ENCODE measurements at regions not wholly inside any gene's neighbourhood (a gene's known extent, or its start where the extent isn't known, plus 50 kb on each side); places are given as distances from the start of the nearest gene placed in this dataset.

DNA sequence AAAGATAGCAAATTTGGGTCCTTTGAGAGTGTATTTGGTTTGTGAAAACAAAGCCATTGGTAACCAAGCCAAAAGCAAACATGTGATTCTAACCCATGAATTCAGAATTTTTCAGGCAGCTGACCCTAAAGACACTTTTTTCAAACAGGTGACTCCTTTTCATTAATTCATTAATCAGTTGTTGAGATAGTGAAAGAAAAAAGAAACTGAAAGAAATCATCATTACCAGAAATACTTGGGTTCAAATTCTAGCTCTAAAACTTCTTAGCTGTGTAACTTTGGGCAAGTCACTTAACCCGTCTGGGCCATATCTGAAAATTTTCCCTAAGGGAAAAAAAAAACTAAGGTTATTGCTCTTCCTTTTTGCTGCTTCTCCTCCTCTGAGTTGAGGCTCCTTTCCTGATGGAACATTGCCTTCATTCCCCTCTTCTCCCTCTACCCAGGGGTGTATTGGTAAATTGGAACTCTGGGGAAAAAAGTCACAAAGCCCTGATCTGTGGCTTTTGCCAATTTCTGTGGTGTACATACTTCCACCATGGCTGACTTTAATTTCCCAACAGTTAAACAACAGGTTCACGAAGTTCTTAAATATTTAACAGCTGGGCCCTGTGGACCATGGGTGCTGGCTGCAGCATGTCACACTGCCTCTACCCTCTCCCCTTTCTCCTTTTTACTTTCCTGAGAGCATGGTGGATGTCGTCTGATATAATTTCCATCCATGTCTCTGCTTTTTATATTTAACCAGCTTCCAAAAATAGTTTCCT is 120.3 kb downstream of the ASB7 start:
- no peak for DNase-seq (ENCODE audit: low spot score)
- Histone ChIP-seq H3K4me1 (ENCODE audit: control insufficient read depth in 4 of 4, insufficient read depth in 4 of 4, low read length in 3 of 4) (no peaks in the 10 kb centered on the region), H3K27ac (ENCODE audit: low read depth in 1 of 2, low read length in 2 of 2) (no peak overlapping the region), H3K4me3 (ENCODE audit: low read depth in 1 of 3, low read length in 3 of 3) (no peak overlapping the region), H3K36me3 (ENCODE audit: control insufficient read depth in 4 of 4, insufficient read depth in 3 of 4, low read depth in 1 of 4, low read length in 3 of 4) (no peaks in the 10 kb centered on the region), H3K27me3 (ENCODE audit: control insufficient read depth in 4 of 4, insufficient read depth in 4 of 4, low read length in 3 of 4) (peaks cover 0 to 12% (median 6%) of the 10 kb centered on the region in 4 donors), H3K9me3 (ENCODE audit: control insufficient read depth in 4 of 4, low read length in 3 of 4) (no peaks in the 10 kb centered on the region), H3K9ac (ENCODE audit: low read depth in 1 of 2, low read length in 2 of 2) (no peak overlapping the region)
- 72% methylated on average over 3 of the region's 3 CpGs for WGBS
- no peak for TF ChIP-seq FOXA2 (IDR thresholded peaks at IDR 0.05)
- TF ChIP-seq SP1 (IDR thresholded peaks at IDR 0.05), result no peak
- TF ChIP-seq, protein P1, sequence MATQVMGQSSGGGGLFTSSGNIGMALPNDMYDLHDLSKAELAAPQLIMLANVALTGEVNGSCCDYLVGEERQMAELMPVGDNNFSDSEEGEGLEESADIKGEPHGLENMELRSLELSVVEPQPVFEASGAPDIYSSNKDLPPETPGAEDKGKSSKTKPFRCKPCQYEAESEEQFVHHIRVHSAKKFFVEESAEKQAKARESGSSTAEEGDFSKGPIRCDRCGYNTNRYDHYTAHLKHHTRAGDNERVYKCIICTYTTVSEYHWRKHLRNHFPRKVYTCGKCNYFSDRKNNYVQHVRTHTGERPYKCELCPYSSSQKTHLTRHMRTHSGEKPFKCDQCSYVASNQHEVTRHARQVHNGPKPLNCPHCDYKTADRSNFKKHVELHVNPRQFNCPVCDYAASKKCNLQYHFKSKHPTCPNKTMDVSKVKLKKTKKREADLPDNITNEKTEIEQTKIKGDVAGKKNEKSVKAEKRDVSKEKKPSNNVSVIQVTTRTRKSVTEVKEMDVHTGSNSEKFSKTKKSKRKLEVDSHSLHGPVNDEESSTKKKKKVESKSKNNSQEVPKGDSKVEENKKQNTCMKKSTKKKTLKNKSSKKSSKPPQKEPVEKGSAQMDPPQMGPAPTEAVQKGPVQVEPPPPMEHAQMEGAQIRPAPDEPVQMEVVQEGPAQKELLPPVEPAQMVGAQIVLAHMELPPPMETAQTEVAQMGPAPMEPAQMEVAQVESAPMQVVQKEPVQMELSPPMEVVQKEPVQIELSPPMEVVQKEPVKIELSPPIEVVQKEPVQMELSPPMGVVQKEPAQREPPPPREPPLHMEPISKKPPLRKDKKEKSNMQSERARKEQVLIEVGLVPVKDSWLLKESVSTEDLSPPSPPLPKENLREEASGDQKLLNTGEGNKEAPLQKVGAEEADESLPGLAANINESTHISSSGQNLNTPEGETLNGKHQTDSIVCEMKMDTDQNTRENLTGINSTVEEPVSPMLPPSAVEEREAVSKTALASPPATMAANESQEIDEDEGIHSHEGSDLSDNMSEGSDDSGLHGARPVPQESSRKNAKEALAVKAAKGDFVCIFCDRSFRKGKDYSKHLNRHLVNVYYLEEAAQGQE (IDR thresholded peaks at IDR 0.05), result no peak
- TF ChIP-seq FOXA1 (IDR thresholded peaks at IDR 0.05), result no peak
- TF ChIP-seq HNF4A (conservative IDR thresholded peaks at IDR 0.05), result no peak

GRCh38 chr15:100723315-100723801 is 121.0 kb downstream of the ASB7 start:
- Histone ChIP-seq H3K4me3 (ENCODE audit: low read depth in 1 of 3, low read length in 3 of 3) (no peak overlapping the region), H3K27ac (ENCODE audit: low read depth in 1 of 2, low read length in 2 of 2) (no peak overlapping the region), H3K27me3 (ENCODE audit: control insufficient read depth in 4 of 4, insufficient read depth in 4 of 4, low read length in 3 of 4) (peaks cover 0 to 12% (median 6%) of the 10 kb centered on the region in 4 donors), H3K4me1 (ENCODE audit: control insufficient read depth in 4 of 4, insufficient read depth in 4 of 4, low read length in 3 of 4) (no peaks in the 10 kb centered on the region), H3K36me3 (ENCODE audit: control insufficient read depth in 4 of 4, insufficient read depth in 3 of 4, low read depth in 1 of 4, low read length in 3 of 4) (no peaks in the 10 kb centered on the region), H3K9ac (ENCODE audit: low read depth in 1 of 2, low read length in 2 of 2) (no peak overlapping the region), H3K9me3 (ENCODE audit: control insufficient read depth in 4 of 4, low read length in 3 of 4) (no peaks in the 10 kb centered on the region)
- 85% methylated on average over 6 of the region's 6 CpGs for WGBS
- DNase-seq (ENCODE audit: low spot score), result no peak
- TF ChIP-seq FOXA2 (IDR thresholded peaks at IDR 0.05) (no peak), RXRA (IDR thresholded peaks at IDR 0.05) (no peak), NR2F2 (IDR thresholded peaks at IDR 0.05) (no peak), GABPA (IDR thresholded peaks at IDR 0.05 in 1 of 2, conservative IDR thresholded peaks at IDR 0.05 in 1 of 2) (no peak), EGR1 (IDR thresholded peaks at IDR 0.05; ENCODE audit: low read depth in 2 of 2) (no peak), HNF4A (conservative IDR thresholded peaks at IDR 0.05) (no peak), TAF1 (conservative IDR thresholded peaks at IDR 0.05) (no peak), YY1 (IDR thresholded peaks at IDR 0.05) (no peak), CTCF (IDR thresholded peaks at IDR 0.05; ENCODE audit: low read depth, low read length, missing input control) (no peak), RAD21 (IDR thresholded peaks at IDR 0.05) (no peak), HNF4G (IDR thresholded peaks at IDR 0.05) (no peak), JUND (IDR thresholded peaks at IDR 0.05) (no peak)
- TF ChIP-seq, protein P2, sequence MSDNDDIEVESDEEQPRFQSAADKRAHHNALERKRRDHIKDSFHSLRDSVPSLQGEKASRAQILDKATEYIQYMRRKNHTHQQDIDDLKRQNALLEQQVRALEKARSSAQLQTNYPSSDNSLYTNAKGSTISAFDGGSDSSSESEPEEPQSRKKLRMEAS (IDR thresholded peaks at IDR 0.05), result no peak
- TF ChIP-seq, protein P3, sequence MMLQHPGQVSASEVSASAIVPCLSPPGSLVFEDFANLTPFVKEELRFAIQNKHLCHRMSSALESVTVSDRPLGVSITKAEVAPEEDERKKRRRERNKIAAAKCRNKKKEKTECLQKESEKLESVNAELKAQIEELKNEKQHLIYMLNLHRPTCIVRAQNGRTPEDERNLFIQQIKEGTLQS (IDR thresholded peaks at IDR 0.05), result no peak
- TF ChIP-seq, protein P1 (IDR thresholded peaks at IDR 0.05), result no peak

Data from liver (tissue), 8 donors.